Coronary artery (tissue), 2 donors: ENCODE measurements at regions not wholly inside any gene's neighbourhood (a gene's known extent, or its start where the extent isn't known, plus 50 kb on each side); places are given as distances from the start of the nearest gene placed in this dataset.

Experiments used
- DNase-seq: peaks from one replicate; pipeline ENCODE4 v3.0.0-alpha.2; 2017; ENCODE audit warnings: low spot score
- H3K27ac ChIP-seq, 2 donors: fragments of 200-600 bp; sonication (generic); one replicate each; pipeline ENCODE4 v1.5.1; 2016 to 2019
- H3K4me3 ChIP-seq: fragments of 200-600 bp; sonication (generic); 2 replicates; pipeline ENCODE4 v1.5.1; 2016; ENCODE audit warnings: mild to moderate bottlenecking, moderate library complexity
- TF ChIP-seq, protein P1 (sequence below): fragments of 200-600 bp; sonication (generic); IDR thresholded peaks from one replicate; pipeline ENCODE4 v1.5.1; 2019; ENCODE audit warnings: antibody characterized with exemption

- no peak for DNase-seq
- no peak overlapping the region for H3K4me3 ChIP-seq
- TF ChIP-seq, protein P1, sequence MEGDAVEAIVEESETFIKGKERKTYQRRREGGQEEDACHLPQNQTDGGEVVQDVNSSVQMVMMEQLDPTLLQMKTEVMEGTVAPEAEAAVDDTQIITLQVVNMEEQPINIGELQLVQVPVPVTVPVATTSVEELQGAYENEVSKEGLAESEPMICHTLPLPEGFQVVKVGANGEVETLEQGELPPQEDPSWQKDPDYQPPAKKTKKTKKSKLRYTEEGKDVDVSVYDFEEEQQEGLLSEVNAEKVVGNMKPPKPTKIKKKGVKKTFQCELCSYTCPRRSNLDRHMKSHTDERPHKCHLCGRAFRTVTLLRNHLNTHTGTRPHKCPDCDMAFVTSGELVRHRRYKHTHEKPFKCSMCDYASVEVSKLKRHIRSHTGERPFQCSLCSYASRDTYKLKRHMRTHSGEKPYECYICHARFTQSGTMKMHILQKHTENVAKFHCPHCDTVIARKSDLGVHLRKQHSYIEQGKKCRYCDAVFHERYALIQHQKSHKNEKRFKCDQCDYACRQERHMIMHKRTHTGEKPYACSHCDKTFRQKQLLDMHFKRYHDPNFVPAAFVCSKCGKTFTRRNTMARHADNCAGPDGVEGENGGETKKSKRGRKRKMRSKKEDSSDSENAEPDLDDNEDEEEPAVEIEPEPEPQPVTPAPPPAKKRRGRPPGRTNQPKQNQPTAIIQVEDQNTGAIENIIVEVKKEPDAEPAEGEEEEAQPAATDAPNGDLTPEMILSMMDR: no peak
- no peak overlapping the region for H3K27ac ChIP-seq
Observed at GRCh38 chr3:104575634-104576033, 791.1 kb upstream of the ALCAM start.

DNA sequence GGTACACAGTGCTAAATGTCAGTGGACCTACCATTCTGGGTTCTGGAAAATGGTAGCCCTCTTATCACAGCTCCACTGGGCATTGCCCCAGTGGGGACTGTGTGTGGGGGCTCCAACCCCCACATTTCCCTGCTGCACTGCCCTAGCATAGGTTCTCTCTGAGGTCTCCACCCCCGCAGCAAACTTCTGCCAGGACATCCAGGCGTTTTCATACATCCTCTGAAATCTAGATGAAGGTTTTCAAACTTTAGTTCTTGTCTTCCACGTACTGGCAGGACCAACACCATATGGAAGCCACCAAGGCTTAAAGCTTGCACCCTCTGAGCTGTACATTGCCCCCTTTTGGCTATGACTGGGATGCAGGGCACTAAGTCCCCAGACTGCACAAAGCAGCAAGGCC is 788.2 kb upstream of the ALCAM start:
- TF ChIP-seq, protein P1: no peak

GRCh38 chr3:104582092-104582491 is 784.6 kb upstream of the ALCAM start:
- TF ChIP-seq, protein P1: no peak
- Histone ChIP-seq H3K4me3 (no peak overlapping the region), H3K27ac (no peak overlapping the region)
- no peak for DNase-seq

More for the DNA sequence above, 788.2 kb upstream of the ALCAM start:
- DNase-seq: no peak
- no peak overlapping the region for H3K4me3 ChIP-seq
- no peak overlapping the region for H3K27ac ChIP-seq

GRCh38 chr3:104584682-104585081 is 782.0 kb upstream of the ALCAM start:
- Histone ChIP-seq H3K4me3 (no peak overlapping the region), H3K27ac (no peak overlapping the region)
- no peak for DNase-seq
- TF ChIP-seq, protein P1: no peak

DNA sequence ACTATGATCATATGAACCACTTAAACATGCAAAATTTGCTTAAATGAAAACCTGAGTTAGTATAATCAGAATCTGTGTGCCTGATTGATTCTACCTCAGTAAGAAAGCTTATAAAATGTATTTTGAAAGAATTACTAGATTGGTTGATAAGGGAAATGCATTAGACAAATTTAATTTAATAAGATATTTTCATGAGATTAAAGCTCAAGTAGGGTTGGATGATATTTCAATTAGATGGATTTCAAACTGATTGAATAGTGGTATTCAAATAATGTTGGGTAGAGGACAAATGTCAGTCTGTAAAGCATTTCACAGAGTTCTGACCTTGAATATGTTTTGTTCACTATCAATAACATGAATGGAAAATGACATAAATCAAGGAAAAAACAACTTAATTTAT is 780.4 kb upstream of the ALCAM start:
- TF ChIP-seq, protein P1: no peak

GRCh38 chr3:104588442-104588841 is 778.3 kb upstream of the ALCAM start:
- DNase-seq: no peak
- no peak overlapping the region for H3K4me3 ChIP-seq
- H3K27ac ChIP-seq: no peak overlapping the region
- TF ChIP-seq, protein P1: no peak

More for the DNA sequence above, 780.4 kb upstream of the ALCAM start:
- H3K4me3 ChIP-seq: no peak overlapping the region
- no peak for DNase-seq
- H3K27ac ChIP-seq: no peak overlapping the region

GRCh38 chr3:104591776-104592175 is 774.9 kb upstream of the ALCAM start:
- no peak for DNase-seq
- TF ChIP-seq, protein P1: no peak
- Histone ChIP-seq H3K27ac (no peak overlapping the region), H3K4me3 (no peak overlapping the region)
